Rectal smooth muscle tissue (tissue), 1 donor: ENCODE measurements at regions not wholly inside any gene's neighbourhood (a gene's known extent, or its start where the extent isn't known, plus 50 kb on each side); places are given as distances from the start of the nearest gene placed in this dataset.
A peak's percentile ranks its signal among the peaks of the same experiment; 100 is the strongest.
"Not testable (repeated sequence)": the region's sequence is repeated elsewhere in the genome, so short reads cannot be mapped to it uniquely, and the experiment has no call there.

Experiments
- H3K27ac ChIP-seq: one replicate; pipeline ENCODE4 v1.7.0; 2013; ENCODE audit warnings: low read depth, low read length, inconsistent platforms
- H3K27me3 ChIP-seq: one replicate; pipeline ENCODE4 v1.7.0; 2013; ENCODE audit warnings: low read length; ENCODE audit not compliant: control insufficient read depth, insufficient read depth
- H3K36me3 ChIP-seq: one replicate; pipeline ENCODE4 v1.7.0; 2013; ENCODE audit warnings: low read length; ENCODE audit not compliant: control insufficient read depth, insufficient read depth
- H3K4me1 ChIP-seq: one replicate; pipeline ENCODE4 v1.7.0; 2013; ENCODE audit warnings: low read length; ENCODE audit not compliant: control insufficient read depth, insufficient read depth
- H3K4me3 ChIP-seq: one replicate; pipeline ENCODE4 v1.7.0; 2013; ENCODE audit warnings: low read length
- H3K9ac ChIP-seq: one replicate; pipeline ENCODE4 v1.7.0; 2013; ENCODE audit warnings: low read length

DNA sequence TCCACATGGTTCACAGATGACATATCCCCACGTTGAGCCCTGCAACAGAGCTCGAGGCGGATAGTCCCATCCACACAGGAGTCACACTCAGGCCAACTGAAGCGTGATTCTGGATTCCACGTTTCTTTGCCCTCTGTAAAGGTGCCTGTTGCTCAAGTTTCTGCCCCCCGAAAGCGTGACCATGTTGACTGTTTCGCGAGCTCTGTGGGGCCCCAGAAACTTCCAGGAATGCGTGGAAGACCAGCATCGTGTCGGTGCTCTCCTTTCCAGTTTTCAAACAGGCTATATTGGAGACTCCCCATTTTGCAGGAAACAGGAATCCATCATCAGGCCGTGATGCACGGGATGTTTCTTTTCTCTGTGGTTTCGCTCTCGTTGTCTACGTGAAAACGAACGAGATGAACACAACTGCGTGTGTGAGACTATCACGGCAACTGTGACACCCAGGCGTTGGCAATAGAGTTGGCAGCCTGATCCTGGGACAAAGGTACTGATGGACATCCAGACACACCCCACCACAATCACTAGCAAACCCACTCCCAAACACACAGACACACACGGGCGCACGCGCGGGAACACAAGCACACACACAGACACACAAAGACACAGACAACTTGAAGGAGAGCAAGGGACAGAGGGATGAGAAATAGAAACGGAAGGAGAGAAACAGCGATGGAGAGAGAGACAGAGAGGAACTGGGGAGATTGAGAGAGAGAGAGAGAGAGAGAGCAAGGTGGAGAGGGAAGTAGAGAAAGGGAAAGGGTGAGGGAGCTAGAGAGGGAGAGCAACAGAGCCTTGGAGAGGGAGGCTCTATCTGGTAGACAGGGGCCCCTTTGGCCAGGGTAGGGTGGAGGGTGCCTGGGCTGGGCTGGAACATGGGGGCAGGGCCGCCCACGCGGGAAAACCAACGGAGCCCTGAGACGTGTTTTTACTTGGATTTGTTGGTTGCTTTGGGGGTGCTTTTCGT, 1609.3 kb downstream of the SPATA31A7 start:
- peak overlapping the region; percentile 29 for H3K4me3 ChIP-seq

DNA sequence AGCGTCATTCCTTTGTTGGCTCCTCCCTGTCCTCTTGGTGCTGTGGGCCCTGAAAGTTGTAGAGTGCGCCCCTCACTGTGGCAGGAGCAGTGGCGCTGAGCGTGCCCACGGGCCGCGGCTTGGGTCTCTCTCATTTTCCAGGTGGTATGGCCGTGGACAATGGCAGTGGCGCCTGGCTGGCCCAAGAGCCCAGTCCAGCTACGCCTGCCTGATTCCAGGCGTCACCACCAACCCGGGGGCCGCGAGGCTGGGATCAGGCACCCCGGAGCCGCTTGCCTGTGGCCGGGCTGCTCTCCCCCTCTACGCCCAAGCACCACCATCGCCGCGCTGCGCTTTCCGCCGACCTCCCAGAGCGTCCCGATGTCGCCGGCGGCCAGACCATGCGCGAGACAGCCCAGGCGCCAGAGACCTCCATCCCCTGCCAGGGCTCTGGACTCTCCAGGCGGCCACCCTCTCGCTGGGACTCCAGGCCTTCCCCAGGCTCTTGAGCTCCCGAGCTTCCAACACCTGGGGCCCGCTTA, 1610.1 kb downstream of the SPATA31A7 start:
- H3K4me1 ChIP-seq, H3K9ac ChIP-seq, H3K27me3 ChIP-seq, H3K36me3 ChIP-seq, H3K27ac ChIP-seq: not testable (repeated sequence)
- H3K4me3 ChIP-seq, result peak overlapping the region; percentile 32

More for the DNA sequence above, 1609.3 kb downstream of the SPATA31A7 start:
- not testable (repeated sequence) for H3K9ac ChIP-seq, H3K27ac ChIP-seq, H3K27me3 ChIP-seq, H3K4me1 ChIP-seq, H3K36me3 ChIP-seq

DNA sequence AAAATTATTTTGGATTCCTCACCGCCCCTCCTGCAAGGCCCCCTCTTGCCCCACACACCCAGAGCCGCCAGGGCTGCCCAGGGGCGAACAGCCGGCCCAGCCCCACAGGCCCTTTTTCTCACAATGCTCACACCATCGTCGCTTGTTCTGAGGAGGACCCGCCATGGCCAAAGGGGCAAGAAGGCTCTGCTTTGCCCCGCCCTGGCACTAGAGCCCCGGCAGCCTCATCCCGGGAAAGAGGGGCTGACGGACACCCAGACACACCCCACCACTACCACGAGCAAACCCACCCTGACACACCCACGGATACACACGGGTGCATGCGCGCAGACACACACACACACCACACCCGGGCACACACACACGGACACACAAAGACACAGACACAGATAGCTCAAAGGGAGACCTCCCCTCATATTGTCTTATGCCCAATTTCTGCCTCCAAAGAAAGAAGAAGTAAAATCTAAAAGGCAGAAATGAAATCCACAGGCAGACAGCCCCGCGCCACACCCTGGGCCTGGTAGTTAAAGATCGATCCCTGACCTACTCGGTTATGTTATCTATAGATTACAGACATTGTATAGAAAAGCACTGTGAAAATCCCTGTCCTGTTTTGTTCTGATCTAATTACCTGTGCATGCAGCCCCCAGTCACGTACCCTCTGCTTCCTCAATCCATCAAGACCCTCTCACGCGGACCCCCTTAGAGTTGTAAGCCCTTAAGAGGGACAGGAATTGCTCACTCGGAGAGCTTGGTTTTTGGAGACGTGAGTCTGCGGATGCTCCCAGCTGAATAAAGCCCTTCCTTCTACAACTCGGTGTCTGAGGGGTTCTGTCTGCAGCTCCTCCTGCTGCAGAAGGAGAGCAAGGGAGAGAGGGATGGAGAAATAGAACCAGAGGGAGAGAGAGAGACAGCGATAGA, 1610.9 kb downstream of the SPATA31A7 start:
- H3K27ac ChIP-seq, H3K9ac ChIP-seq, H3K27me3 ChIP-seq, H3K36me3 ChIP-seq, H3K4me1 ChIP-seq: not testable (repeated sequence)
- H3K4me3 ChIP-seq, result peak overlapping the region; percentile 43

DNA sequence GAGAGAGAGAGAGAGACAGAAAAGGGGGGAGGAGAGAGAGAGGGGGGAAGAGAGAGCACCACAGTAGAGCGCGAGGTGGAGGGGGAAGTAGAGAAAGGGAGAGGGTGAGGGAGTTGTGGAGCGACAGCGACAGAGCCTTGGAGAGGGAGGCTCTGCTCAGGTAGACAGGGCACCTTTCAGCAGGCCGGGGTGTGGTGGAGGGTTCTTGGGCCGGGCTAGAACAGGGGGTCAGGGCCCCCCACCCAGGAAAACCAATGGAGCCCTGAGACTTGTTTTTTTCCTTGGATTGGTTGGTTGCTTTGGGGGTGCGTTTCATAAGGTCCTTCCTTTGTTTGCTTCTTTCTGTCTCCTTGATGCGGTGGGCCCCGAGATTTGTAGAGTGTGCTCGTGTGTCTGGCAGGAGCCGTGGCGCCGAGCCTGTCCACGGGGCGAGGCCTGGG, 1611.6 kb downstream of the SPATA31A7 start:
- H3K4me3 ChIP-seq, result peak overlapping the region; percentile 3
- not testable (repeated sequence) for H3K36me3 ChIP-seq, H3K9ac ChIP-seq, H3K27ac ChIP-seq, H3K4me1 ChIP-seq, H3K27me3 ChIP-seq

DNA sequence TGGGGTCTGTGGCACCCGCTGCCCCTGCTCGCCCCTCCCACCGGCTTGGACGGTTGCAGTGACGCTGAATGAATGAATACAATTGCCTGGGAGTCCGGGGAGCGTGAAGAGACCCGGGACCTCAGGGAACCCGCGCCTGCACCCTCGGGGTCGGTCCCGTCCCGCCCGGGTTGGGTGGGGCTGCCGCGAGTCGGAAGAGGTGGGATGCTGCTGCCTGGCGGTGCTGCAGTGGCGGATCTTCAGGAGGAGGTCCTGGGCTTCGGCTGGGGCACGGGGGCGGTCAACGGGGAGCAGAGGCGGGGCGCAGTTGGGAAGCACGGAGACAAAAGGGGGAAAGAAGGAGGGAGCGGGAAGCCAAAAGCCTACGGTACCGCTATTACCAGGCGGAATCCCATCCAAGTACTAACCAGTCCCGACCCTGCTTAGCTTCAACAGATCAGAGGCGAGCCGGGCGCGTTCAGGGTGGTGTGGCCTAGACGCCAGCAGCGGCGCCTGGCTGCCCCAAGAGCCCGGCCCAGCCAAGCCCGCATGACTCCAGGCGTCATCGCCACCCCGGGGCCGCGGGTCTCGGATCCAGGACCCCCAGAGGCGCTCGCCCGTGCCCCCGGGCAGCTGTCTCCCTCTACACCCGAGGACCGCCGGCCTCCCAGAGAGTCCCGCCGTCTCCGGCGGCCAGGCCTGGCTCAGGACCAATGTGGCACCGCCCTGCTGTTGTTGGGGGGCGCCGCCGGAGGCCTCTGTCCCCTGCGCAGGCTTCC, 1612.3 kb downstream of the SPATA31A7 start:
- Histone ChIP-seq H3K4me3 (peak overlapping the region; percentile 59), H3K27ac (peak overlapping the region; percentile 40)
- not testable (repeated sequence) for H3K36me3 ChIP-seq, H3K4me1 ChIP-seq, H3K27me3 ChIP-seq, H3K9ac ChIP-seq

DNA sequence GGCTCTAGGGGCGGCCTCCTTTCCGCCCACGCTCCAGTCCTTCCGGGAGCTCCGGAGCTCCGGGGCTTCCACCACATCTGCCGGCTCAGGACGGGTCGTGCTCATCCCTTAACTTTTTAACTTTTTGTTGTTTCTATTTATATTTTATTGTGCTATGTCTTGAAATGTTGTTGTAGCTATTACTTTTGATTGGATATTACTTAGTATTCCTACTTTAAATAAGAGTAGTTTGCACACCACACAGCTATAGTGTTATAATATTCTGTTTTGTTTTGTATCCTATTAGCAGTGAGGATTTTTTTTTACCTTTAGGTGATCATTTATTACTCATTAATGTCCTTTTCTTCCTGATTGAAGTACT, 1612.9 kb downstream of the SPATA31A7 start:
- H3K36me3 ChIP-seq, H3K9ac ChIP-seq, H3K27ac ChIP-seq, H3K4me1 ChIP-seq, H3K27me3 ChIP-seq: not testable (repeated sequence)
- peak overlapping the region; percentile 59 for H3K4me3 ChIP-seq

DNA sequence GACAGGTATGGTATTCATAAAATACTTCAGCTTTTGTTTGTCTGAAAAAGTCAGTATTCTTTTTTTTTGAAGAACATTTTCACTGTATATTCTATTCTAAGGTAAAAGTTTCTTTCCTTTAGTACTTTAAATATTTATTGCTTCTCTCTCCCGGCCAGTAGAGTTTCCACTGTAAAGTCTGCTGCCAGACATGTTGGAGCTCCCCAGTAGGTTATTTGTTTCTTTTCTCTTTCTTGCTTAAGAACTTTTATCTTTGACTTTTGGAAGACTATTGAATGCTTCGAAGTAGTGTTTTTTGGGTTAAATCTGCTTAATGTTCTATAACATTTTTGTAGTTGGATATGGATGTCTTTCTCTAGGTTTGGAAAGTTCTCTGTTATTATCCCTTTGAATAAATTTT, 1613.3 kb downstream of the SPATA31A7 start:
- not testable (repeated sequence) for H3K9ac ChIP-seq, H3K27ac ChIP-seq, H3K4me3 ChIP-seq, H3K27me3 ChIP-seq, H3K36me3 ChIP-seq, H3K4me1 ChIP-seq

DNA sequence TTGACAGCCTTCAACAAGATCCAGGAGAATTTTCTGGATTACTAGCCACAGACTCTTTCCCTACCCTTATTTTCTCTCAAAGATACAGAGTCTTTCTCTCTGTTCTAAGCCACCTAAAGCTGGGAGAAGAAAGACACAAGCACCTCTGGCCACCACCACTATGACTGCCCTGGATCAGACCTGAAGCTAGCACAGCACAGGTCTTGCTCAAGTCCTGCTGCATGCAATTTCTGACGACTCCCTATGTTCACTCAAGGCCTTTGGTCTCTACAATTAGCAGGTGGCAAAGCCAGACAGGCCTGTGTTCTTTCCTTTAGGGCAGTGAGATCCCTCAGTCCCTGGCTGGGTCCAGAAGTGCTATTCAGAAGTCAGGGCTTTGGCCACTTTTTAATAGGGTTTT, 1614.5 kb downstream of the SPATA31A7 start:
- H3K27me3 ChIP-seq, H3K4me3 ChIP-seq, H3K27ac ChIP-seq, H3K4me1 ChIP-seq, H3K9ac ChIP-seq, H3K36me3 ChIP-seq: not testable (repeated sequence)

DNA sequence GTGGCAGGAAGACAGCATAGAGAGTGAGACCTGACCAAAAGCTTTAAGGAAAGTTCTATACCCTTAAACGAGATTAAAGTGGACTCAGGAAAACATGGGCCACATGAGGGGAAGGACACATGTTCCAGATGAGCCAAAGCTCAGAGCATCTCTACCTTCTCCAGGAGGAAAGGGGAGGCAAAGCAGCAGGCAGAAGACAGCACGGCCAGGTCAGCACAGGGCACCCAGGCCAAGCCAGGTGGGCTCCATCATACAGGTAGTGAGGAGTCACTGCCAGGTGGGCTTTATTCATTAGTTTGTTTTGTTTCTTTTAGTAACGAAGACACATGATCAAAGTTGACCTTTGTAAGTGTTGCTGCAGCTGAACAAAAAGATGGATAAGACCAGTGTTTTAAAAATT, 1617.6 kb downstream of the SPATA31A7 start:
- not testable (repeated sequence) for H3K36me3 ChIP-seq, H3K27ac ChIP-seq, H3K9ac ChIP-seq, H3K4me1 ChIP-seq, H3K27me3 ChIP-seq, H3K4me3 ChIP-seq

DNA sequence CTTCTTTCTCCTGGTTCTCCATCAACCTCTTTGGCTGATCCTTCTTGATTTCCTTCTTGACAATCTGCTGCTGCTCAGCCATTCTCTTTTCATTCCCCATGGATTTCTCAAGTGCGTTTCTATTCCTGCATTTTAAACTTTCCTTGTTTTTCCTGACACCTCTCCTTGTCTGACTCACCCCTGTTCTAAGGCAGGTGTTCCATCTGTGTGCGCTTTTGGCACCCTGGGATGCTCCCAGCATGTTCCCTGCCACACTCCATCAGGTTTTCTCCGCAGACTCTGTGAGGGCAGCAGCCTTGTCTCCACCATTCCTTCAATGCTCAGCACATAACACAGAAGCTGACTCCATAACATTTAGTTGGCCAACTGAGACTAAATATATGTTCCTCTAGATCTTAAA, 1618.2 kb downstream of the SPATA31A7 start:
- H3K4me3 ChIP-seq, H3K27ac ChIP-seq, H3K9ac ChIP-seq, H3K36me3 ChIP-seq, H3K27me3 ChIP-seq, H3K4me1 ChIP-seq: not testable (repeated sequence)

DNA sequence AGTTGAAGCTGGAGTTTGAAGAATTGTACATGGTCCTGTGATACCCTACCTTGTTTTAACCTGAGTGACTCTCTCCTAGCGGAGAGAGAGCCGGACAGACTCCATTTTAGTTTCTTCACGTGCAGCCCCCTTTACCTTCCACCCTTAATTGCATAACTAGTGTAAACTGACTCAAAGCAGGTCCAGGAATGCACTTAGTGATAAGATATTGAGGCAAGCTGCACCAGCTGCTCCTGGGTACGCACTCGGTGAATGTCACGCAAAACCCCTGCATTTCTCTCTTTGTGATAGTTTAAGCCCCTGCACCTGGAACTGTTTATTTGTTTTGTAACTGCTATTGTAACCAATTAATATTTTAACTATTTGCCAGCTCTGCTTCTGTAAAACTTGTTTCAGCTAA, 1620.5 kb downstream of the SPATA31A7 start:
- not testable (repeated sequence) for H3K27me3 ChIP-seq, H3K27ac ChIP-seq

DNA sequence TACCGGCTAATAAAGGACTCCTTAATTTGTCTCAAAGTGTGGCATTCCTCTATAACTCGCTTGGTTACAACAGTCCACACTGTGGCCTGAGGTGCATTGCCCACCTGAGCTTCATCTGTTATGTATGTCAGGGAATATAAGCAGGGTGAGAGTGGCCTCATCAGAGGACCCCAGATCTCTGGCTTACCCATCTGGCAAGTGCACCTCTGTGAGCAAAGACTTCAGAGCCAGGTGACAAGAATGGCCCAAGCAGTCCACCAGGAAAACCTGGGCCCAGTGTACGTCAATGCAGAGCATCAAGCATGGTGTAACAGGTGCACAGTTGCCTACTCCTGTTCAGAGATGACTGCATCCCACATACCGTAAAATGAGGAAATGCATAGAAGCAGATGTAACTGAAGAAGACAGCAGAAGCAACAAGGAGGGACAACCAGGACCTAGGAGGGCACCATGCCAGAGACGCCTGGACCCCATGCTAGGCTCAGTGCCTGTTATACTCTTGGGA, 1621.0 kb downstream of the SPATA31A7 start:
- H3K27me3 ChIP-seq, H3K9ac ChIP-seq, H3K4me3 ChIP-seq, H3K4me1 ChIP-seq, H3K36me3 ChIP-seq, H3K27ac ChIP-seq: not testable (repeated sequence)

More for the DNA sequence above, 1620.5 kb downstream of the SPATA31A7 start:
- not testable (repeated sequence) for H3K9ac ChIP-seq, H3K36me3 ChIP-seq, H3K4me1 ChIP-seq, H3K4me3 ChIP-seq
